SK-N-SH (cell line): ENCODE measurements at regions not wholly inside any gene's neighbourhood (a gene's known extent, or its start where the extent isn't known, plus 50 kb on each side); places are given as distances from the start of the nearest gene placed in this dataset.

Experiments
- EP300 ChIP-seq, 2 experiments: IDR thresholded peaks; 2 replicates each; pipeline versions ENCODE4 v1.4.0 to v1.6.1; 2012; ENCODE audit warnings: borderline replicate concordance in 1 of 2, low read depth in 1 of 2, low read length in 1 of 2
- EZH2phosphoT487 ChIP-seq: fragments of 200-600 bp; sonication (generic); IDR thresholded peaks from 2 replicates; pipeline ENCODE4 v1.6.1; 2017; ENCODE audit warnings: low read depth, mixed run types, mild to moderate bottlenecking, antibody characterized with exemption, moderate library complexity, borderline replicate concordance
- FOSL2 ChIP-seq: IDR thresholded peaks from 2 replicates; pipeline ENCODE4 v1.4.0; 2012; ENCODE audit warnings: low read depth, mild to moderate bottlenecking, moderate library complexity, borderline replicate concordance
- FOXJ3 ChIP-seq: sonication (generic); formaldehyde crosslinking; IDR thresholded peaks from 2 replicates; pipeline ENCODE4 v1.5.1; 2020; ENCODE audit warnings: mild to moderate bottlenecking, missing genetic modification reagents
- POLR2AphosphoS5 ChIP-seq: IDR thresholded peaks from 2 replicates; pipeline ENCODE4 v1.6.1; 2012; ENCODE audit warnings: low read depth, low read length
- RCOR1 ChIP-seq: fragments of 150-350 bp; IDR thresholded peaks from 2 replicates; pipeline ENCODE4 v1.6.1; 2017; ENCODE audit warnings: antibody characterized with exemption, low read length
- RFX5 ChIP-seq: IDR thresholded peaks from 2 replicates; pipeline ENCODE4 v1.6.1; 2012; ENCODE audit warnings: mild to moderate bottlenecking, improper control_type of control experiment, low read length
- TEAD4 ChIP-seq: IDR thresholded peaks from 2 replicates; pipeline ENCODE4 v1.4.0; 2012; ENCODE audit warnings: mild to moderate bottlenecking, borderline replicate concordance; ENCODE audit not compliant: insufficient read depth
- TF ChIP-seq, protein P1 (sequence below): fragments of 200-600 bp; sonication (generic); IDR thresholded peaks from 2 replicates; pipeline ENCODE4 v1.6.1; 2017; ENCODE audit warnings: antibody characterized with exemption, mild to moderate bottlenecking, moderate library complexity
- TF ChIP-seq, protein P2 (sequence below): IDR thresholded peaks from 2 replicates; pipeline ENCODE4 v1.6.1; 2012; ENCODE audit warnings: mild to moderate bottlenecking, low read depth, low read length, moderate library complexity
- TF ChIP-seq, protein P3 (sequence below): IDR thresholded peaks from 2 replicates; pipeline ENCODE4 v1.4.0; 2012; ENCODE audit warnings: low read depth

DNA sequence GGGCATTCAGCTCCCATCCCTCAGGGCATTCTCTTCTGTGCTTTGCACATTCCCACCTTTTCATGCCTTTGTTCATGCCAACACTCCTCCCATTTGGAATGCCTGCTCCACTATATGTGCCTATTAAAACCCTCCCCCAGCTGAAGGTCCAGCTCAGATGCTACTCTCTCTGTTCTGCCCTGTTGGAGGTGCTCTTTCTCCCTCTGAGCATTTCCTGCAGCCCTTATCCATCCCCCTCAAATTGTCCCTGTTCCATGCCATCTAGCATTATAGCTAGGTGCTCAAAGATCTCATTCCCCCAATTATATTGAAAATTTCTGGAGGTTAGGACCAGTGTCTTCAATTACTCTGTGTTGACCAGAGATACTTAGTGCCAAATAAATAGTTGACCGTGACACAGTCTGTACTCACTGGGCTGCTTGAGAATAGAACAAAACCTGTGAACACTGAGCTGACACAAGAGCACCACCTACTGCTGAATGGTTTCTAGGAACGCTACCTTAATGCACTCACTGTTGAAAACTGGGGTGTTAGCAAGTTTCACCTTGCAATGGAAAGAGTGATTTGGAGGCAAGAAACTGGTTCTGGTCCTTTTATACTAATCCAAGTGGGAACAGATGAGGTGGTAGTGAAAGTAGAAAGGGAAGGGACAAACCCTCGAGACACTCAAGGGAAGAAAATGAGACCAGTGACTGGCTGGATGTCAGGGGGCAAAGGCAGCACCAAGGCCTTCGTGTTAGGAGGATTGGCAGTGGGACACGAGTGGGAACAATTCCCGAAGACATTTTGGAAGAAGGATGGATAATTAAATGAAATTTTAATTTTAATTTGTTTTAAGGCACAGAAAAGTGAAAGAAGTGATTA is 289.8 kb upstream of the ROPN1 start:
- no peak for TF ChIP-seq FOXJ3
- TF ChIP-seq, protein P1, sequence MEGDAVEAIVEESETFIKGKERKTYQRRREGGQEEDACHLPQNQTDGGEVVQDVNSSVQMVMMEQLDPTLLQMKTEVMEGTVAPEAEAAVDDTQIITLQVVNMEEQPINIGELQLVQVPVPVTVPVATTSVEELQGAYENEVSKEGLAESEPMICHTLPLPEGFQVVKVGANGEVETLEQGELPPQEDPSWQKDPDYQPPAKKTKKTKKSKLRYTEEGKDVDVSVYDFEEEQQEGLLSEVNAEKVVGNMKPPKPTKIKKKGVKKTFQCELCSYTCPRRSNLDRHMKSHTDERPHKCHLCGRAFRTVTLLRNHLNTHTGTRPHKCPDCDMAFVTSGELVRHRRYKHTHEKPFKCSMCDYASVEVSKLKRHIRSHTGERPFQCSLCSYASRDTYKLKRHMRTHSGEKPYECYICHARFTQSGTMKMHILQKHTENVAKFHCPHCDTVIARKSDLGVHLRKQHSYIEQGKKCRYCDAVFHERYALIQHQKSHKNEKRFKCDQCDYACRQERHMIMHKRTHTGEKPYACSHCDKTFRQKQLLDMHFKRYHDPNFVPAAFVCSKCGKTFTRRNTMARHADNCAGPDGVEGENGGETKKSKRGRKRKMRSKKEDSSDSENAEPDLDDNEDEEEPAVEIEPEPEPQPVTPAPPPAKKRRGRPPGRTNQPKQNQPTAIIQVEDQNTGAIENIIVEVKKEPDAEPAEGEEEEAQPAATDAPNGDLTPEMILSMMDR, result peak; percentile 74
- no peak for TF ChIP-seq POLR2AphosphoS5
- TF ChIP-seq, protein P2, sequence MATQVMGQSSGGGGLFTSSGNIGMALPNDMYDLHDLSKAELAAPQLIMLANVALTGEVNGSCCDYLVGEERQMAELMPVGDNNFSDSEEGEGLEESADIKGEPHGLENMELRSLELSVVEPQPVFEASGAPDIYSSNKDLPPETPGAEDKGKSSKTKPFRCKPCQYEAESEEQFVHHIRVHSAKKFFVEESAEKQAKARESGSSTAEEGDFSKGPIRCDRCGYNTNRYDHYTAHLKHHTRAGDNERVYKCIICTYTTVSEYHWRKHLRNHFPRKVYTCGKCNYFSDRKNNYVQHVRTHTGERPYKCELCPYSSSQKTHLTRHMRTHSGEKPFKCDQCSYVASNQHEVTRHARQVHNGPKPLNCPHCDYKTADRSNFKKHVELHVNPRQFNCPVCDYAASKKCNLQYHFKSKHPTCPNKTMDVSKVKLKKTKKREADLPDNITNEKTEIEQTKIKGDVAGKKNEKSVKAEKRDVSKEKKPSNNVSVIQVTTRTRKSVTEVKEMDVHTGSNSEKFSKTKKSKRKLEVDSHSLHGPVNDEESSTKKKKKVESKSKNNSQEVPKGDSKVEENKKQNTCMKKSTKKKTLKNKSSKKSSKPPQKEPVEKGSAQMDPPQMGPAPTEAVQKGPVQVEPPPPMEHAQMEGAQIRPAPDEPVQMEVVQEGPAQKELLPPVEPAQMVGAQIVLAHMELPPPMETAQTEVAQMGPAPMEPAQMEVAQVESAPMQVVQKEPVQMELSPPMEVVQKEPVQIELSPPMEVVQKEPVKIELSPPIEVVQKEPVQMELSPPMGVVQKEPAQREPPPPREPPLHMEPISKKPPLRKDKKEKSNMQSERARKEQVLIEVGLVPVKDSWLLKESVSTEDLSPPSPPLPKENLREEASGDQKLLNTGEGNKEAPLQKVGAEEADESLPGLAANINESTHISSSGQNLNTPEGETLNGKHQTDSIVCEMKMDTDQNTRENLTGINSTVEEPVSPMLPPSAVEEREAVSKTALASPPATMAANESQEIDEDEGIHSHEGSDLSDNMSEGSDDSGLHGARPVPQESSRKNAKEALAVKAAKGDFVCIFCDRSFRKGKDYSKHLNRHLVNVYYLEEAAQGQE, result no peak
- TF ChIP-seq EZH2phosphoT487, result no peak
- no peak for TF ChIP-seq RFX5
- TF ChIP-seq, protein P3, sequence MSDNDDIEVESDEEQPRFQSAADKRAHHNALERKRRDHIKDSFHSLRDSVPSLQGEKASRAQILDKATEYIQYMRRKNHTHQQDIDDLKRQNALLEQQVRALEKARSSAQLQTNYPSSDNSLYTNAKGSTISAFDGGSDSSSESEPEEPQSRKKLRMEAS, result no peak
- TF ChIP-seq FOSL2, result no peak
- TF ChIP-seq TEAD4, result no peak
- no peak for TF ChIP-seq EP300 (IDR thresholded peaks at IDR 0.05; ENCODE audit: borderline replicate concordance in 1 of 2, low read depth in 1 of 2, low read length in 1 of 2)
- TF ChIP-seq RCOR1, result no peak
